ENCODE measurements at regions not wholly inside any gene's neighbourhood (a gene's known extent, or its start where the extent isn't known, plus 50 kb on each side); places are given as distances from the start of the nearest gene placed in this dataset.

- DNase-seq: no peak
- no peaks in the 10 kb centered on the region for H3K9me3 ChIP-seq (ENCODE audit: control insufficient read depth in 1 of 2, low read length in 2 of 2)
- H3K36me3 ChIP-seq (ENCODE audit: insufficient read depth, low read length): no peaks in the 10 kb centered on the region
- no peak overlapping the region for H3K4me3 ChIP-seq (ENCODE audit: low read length in 2 of 2)
- peaks cover 0 to 3% of the 10 kb centered on the region in 2 donors for H3K27me3 Mint-ChIP-seq
- H3K4me1 ChIP-seq (ENCODE audit: insufficient read depth, low read length): no peaks in the 10 kb centered on the region
- no peak overlapping the region for H3K27ac Mint-ChIP-seq
- peaks cover 0 to 2% (median 0%) of the 10 kb centered on the region in 8 donors for H3K9me3 Mint-ChIP-seq
- H3K27ac ChIP-seq (ENCODE audit: low read depth, low read length): no peak overlapping the region
- CTCF ChIA-PET (ENCODE audit: partially characterized antibody): no interaction called here
- no peaks in the 10 kb centered on the region for H3K27me3 ChIP-seq (ENCODE audit: insufficient read depth, low read length)
- intact Hi-C loops (cut with micrococcal nuclease): no loop called here
- no peaks in the 10 kb centered on the region for H3K4me1 Mint-ChIP-seq
- POLR2A ChIA-PET (ENCODE audit: partially characterized antibody): no interaction called here
- no peak overlapping the region for H3K4me3 Mint-ChIP-seq
- H3K36me3 Mint-ChIP-seq: no peaks in the 10 kb centered on the region
These were observed 125.8 kb upstream of the SLC25A48 start for GRCh38 chr5:135708481-135709207.

DNA sequence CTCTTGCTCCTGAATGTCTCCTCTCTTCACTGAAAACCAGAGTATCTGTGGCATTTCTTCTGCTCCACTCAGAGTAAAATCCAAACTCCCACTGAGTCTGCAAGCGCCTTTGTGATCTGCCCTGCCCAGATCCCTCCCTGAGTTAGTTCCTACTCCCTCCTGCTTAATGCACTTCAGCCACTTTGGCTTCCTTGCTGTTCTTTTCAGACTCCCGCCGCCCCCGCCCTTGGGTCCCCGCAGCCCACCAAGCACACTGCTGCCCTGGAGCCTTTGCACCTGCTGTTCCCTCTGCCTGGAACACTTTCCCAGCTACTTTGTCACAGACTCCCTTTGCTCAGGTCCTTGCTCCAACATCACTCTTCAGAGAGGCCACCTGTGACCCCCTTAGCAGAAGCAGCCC, 127.2 kb upstream of the SLC25A48 start:
- Mint-ChIP-seq H3K27ac (no peak overlapping the region), H3K4me3 (no peak overlapping the region), H3K36me3 (no peaks in the 10 kb centered on the region), H3K9me3 (no peaks in the 10 kb centered on the region), H3K27me3 (no peaks in the 10 kb centered on the region), H3K4me1 (no peaks in the 10 kb centered on the region)
- no peaks in the 10 kb centered on the region for H3K4me1 ChIP-seq (ENCODE audit: insufficient read depth, low read length)
- ChIA-PET POLR2A (ENCODE audit: partially characterized antibody) (no interaction called here), CTCF (ENCODE audit: partially characterized antibody) (no interaction called here)
- no peak overlapping the region for H3K27ac ChIP-seq (ENCODE audit: low read depth, low read length)
- no peak for DNase-seq
- H3K36me3 ChIP-seq (ENCODE audit: insufficient read depth, low read length): no peaks in the 10 kb centered on the region
- intact Hi-C loops (cut with micrococcal nuclease): no loop called here
- no peaks in the 10 kb centered on the region for H3K27me3 ChIP-seq (ENCODE audit: insufficient read depth, low read length)
- H3K4me3 ChIP-seq (ENCODE audit: low read length in 2 of 2): no peak overlapping the region
- no peaks in the 10 kb centered on the region for H3K9me3 ChIP-seq (ENCODE audit: control insufficient read depth in 1 of 2, low read length in 2 of 2)

- Mint-ChIP-seq H3K27ac (no peak overlapping the region), H3K27me3 (no peaks in the 10 kb centered on the region), H3K9me3 (no peaks in the 10 kb centered on the region), H3K4me1 (no peaks in the 10 kb centered on the region), H3K4me3 (peak overlapping the region in 1 of 8 donors; percentile 17), H3K36me3 (no peaks in the 10 kb centered on the region)
- H3K36me3 ChIP-seq (ENCODE audit: insufficient read depth, low read length): no peaks in the 10 kb centered on the region
- intact Hi-C loops (cut with micrococcal nuclease): no loop called here
- POLR2A ChIA-PET (ENCODE audit: partially characterized antibody): no interaction called here
- no peak overlapping the region for H3K4me3 ChIP-seq (ENCODE audit: low read length in 2 of 2)
- H3K9me3 ChIP-seq (ENCODE audit: control insufficient read depth in 1 of 2, low read length in 2 of 2): no peaks in the 10 kb centered on the region
- CTCF ChIA-PET (ENCODE audit: partially characterized antibody): no interaction called here
- no peaks in the 10 kb centered on the region for H3K27me3 ChIP-seq (ENCODE audit: insufficient read depth, low read length)
- DNase-seq: no peak
- H3K4me1 ChIP-seq (ENCODE audit: insufficient read depth, low read length): no peaks in the 10 kb centered on the region
- H3K27ac ChIP-seq (ENCODE audit: low read depth, low read length): no peak overlapping the region
These were observed 127.6 kb upstream of the SLC25A48 start for GRCh38 chr5:135706893-135707292.

DNA sequence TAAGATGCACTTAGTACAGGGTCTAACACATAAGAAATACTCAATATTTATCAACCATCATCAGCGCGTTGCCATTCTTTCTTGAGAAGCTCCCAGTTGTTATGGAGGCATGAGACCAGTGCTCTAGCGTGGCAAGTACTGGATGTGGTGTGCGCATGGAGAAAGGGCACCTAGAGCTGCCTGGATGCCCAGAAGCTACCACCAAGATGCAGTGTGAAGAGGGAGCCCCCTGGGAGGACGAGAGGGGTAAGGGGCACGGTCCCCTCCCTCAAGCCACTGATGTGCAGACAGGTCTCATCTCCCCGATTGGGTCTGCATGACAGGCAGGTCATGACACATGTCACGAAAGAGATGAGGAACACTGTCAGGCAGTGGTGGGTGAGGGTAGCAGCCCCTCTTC, 127.7 kb upstream of the CXCL14 start:
- no peaks in the 10 kb centered on the region for H3K4me1 ChIP-seq (ENCODE audit: insufficient read depth, low read length)
- Mint-ChIP-seq H3K27ac (no peak overlapping the region), H3K4me1 (no peaks in the 10 kb centered on the region), H3K4me3 (peak overlapping the region in 1 of 8 donors; percentile 17), H3K9me3 (no peaks in the 10 kb centered on the region), H3K36me3 (no peaks in the 10 kb centered on the region), H3K27me3 (no peaks in the 10 kb centered on the region)
- POLR2A ChIA-PET (ENCODE audit: partially characterized antibody): no interaction called here
- no peaks in the 10 kb centered on the region for H3K9me3 ChIP-seq (ENCODE audit: control insufficient read depth in 1 of 2, low read length in 2 of 2)
- intact Hi-C loops (cut with micrococcal nuclease): no loop called here
- H3K4me3 ChIP-seq (ENCODE audit: low read length in 2 of 2): no peak overlapping the region
- no peak overlapping the region for H3K27ac ChIP-seq (ENCODE audit: low read depth, low read length)
- H3K27me3 ChIP-seq (ENCODE audit: insufficient read depth, low read length): no peaks in the 10 kb centered on the region
- DNase-seq: no peak
- CTCF ChIA-PET (ENCODE audit: partially characterized antibody): no interaction called here
- no peaks in the 10 kb centered on the region for H3K36me3 ChIP-seq (ENCODE audit: insufficient read depth, low read length)

DNA sequence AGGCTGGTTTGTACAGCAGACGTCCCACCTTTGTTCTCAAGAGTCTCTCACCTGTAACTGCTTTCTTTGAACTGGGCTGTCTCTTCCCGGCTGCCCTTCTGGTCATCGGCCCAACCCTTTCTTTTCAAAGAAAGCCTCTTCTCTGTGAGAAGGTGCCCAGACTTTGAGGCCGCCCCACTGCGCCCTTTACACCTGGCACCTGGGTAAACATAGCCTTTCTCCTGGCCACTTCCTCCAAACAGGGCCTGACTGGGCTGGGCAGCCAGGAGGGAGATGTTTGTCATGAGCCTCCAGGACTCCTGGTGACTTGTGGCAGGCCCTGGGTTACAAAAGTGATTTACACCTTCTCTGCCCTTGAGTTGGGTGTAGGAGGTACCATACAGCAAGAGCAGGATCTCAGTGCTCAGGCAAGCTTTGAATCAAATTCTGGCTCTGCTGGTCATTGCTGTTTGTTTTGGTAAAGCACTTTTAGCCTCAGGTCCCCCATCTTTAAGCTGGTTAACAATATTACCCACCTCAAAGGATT, 127.2 kb upstream of the CXCL14 start:
- H3K4me1 ChIP-seq (ENCODE audit: insufficient read depth, low read length): no peaks in the 10 kb centered on the region
- H3K4me3 Mint-ChIP-seq: no peak overlapping the region
- H3K36me3 ChIP-seq (ENCODE audit: insufficient read depth, low read length): no peaks in the 10 kb centered on the region
- intact Hi-C loops (cut with micrococcal nuclease): no loop called here
- ChIA-PET CTCF (ENCODE audit: partially characterized antibody) (no interaction called here), POLR2A (ENCODE audit: partially characterized antibody) (no interaction called here)
- H3K9me3 ChIP-seq (ENCODE audit: control insufficient read depth in 1 of 2, low read length in 2 of 2): no peaks in the 10 kb centered on the region
- no peak overlapping the region for H3K27ac Mint-ChIP-seq
- no peak overlapping the region for H3K4me3 ChIP-seq (ENCODE audit: low read length in 2 of 2)
- H3K27me3 Mint-ChIP-seq: no peaks in the 10 kb centered on the region
- H3K27me3 ChIP-seq (ENCODE audit: insufficient read depth, low read length): no peaks in the 10 kb centered on the region
- DNase-seq: no peak
- no peaks in the 10 kb centered on the region for H3K36me3 Mint-ChIP-seq
- H3K27ac ChIP-seq (ENCODE audit: low read depth, low read length): no peak overlapping the region
- H3K9me3 Mint-ChIP-seq: no peaks in the 10 kb centered on the region
- H3K4me1 Mint-ChIP-seq: no peaks in the 10 kb centered on the region

- no peaks in the 10 kb centered on the region for H3K9me3 Mint-ChIP-seq
- H3K27ac Mint-ChIP-seq: no peak overlapping the region
- Histone ChIP-seq H3K9me3 (ENCODE audit: control insufficient read depth in 1 of 2, low read length in 2 of 2) (no peaks in the 10 kb centered on the region), H3K27me3 (ENCODE audit: insufficient read depth, low read length) (no peaks in the 10 kb centered on the region), H3K4me3 (ENCODE audit: low read length in 2 of 2) (no peak overlapping the region), H3K36me3 (ENCODE audit: insufficient read depth, low read length) (no peaks in the 10 kb centered on the region), H3K4me1 (ENCODE audit: insufficient read depth, low read length) (no peaks in the 10 kb centered on the region), H3K27ac (ENCODE audit: low read depth, low read length) (no peak overlapping the region)
- POLR2A ChIA-PET (ENCODE audit: partially characterized antibody): no interaction called here
- H3K4me1 Mint-ChIP-seq: no peaks in the 10 kb centered on the region
- intact Hi-C loops (cut with micrococcal nuclease): no loop called here
- H3K36me3 Mint-ChIP-seq: no peaks in the 10 kb centered on the region
- H3K4me3 Mint-ChIP-seq: no peak overlapping the region
- no peak for DNase-seq
- CTCF ChIA-PET (ENCODE audit: partially characterized antibody): no interaction called here
- no peaks in the 10 kb centered on the region for H3K27me3 Mint-ChIP-seq
These were observed 126.4 kb upstream of the CXCL14 start for GRCh38 chr5:135705141-135705631.

DNA sequence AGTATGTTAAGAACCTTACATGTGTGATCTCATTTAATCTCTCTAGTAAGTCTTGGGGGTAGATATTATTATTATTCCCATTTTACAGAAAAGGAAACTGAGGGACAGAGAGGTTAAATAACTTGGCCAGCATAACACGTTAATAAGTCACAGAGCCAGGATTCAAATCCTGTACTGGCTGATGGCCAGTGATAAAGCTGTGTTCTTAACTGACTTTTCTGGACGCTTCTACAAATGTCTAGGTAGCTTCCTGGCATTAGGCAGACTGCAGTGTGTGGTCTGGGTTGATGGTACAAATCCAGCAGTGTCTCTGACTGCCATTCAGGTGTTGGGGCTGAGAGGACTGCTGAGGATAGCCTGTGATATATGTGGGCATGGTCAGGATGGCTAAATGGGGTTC, 125.8 kb upstream of the CXCL14 start:
- H3K27me3 ChIP-seq (ENCODE audit: insufficient read depth, low read length): no peaks in the 10 kb centered on the region
- no peaks in the 10 kb centered on the region for H3K9me3 ChIP-seq (ENCODE audit: control insufficient read depth in 1 of 2, low read length in 2 of 2)
- no peaks in the 10 kb centered on the region for H3K4me1 Mint-ChIP-seq
- intact Hi-C loops (cut with micrococcal nuclease): no loop called here
- no peak overlapping the region for H3K4me3 Mint-ChIP-seq
- H3K27ac ChIP-seq (ENCODE audit: low read depth, low read length): no peak overlapping the region
- ChIA-PET POLR2A (ENCODE audit: partially characterized antibody) (no interaction called here), CTCF (ENCODE audit: partially characterized antibody) (no interaction called here)
- no peak for DNase-seq
- no peaks in the 10 kb centered on the region for H3K36me3 ChIP-seq (ENCODE audit: insufficient read depth, low read length)
- no peaks in the 10 kb centered on the region for H3K4me1 ChIP-seq (ENCODE audit: insufficient read depth, low read length)
- H3K27ac Mint-ChIP-seq: no peak overlapping the region
- H3K4me3 ChIP-seq (ENCODE audit: low read length in 2 of 2): no peak overlapping the region
- H3K36me3 Mint-ChIP-seq: no peaks in the 10 kb centered on the region
- H3K9me3 Mint-ChIP-seq: no peaks in the 10 kb centered on the region
- H3K27me3 Mint-ChIP-seq: no peaks in the 10 kb centered on the region
